Stimulated activated CD4-positive, alpha-beta T cell treated with anti-CD3 and anti-CD28 coated beads, Interleukin-1b, Interleukin-23, amount 100 ng/mL, for 24 hours (primary cell): ENCODE measurements at regions not wholly inside any gene's neighbourhood (a gene's known extent, or its start where the extent isn't known, plus 50 kb on each side); places are given as distances from the start of the nearest gene placed in this dataset.
"Not testable (repeated sequence)": the region's sequence is repeated elsewhere in the genome, so short reads cannot be mapped to it uniquely, and the experiment has no call there.

ENCODE experiments used
- DNase-seq, 4 experiments: peaks; one replicate each; pipeline ENCODE4 v3.0.0-alpha.2; 2020; ENCODE audit warnings: low read depth in 4 of 4, low spot score in 1 of 4

GRCh38 chr10:125252937-125253336, 92.6 kb upstream of the CTBP2 start:
- DNase-seq, result no peak

DNA sequence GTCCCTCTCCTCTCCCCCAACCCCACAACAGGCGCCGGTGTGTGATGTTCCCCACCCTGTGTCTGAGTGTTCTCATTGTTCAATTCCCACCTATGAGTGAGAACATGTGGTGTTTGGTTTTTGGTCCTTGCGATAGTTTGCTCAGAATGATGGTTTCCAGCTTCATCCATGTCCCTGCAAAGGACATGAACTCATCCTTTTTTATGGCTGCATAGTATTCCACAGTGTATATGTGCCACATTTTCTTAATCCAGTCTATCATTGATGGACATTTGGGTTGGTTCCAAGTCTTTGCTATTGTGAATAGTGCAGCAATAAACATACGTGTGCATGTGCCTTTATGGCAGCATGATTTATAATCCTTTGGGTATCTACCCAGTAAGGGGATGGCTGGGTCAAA, 90.5 kb upstream of the CTBP2 start:
- DNase-seq, result not testable (repeated sequence)

DNA sequence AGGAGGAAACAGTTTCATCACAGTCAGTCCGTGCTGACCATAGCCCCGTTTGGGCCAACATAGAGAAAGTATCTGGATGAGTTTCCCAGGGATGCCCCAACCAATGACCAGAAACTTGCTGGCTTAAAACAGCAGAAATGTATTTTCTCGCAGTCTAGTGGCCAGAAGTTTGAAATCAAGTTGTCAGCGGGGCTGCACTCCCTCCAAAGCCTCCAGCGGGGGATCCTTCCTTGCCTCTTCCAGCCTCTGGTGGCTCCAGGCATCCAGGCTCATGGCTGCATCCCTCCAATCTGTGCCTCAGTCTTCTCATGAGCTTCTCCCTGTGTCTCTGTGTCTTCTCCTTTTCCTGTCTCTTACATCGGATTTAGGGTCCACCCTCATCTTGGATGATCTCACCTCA, 89.6 kb upstream of the CTBP2 start:
- DNase-seq, result no peak

GRCh38 chr10:125248489-125248888, 88.1 kb upstream of the CTBP2 start:
- DNase-seq, result no peak

GRCh38 chr10:125247576-125247975, 87.2 kb upstream of the CTBP2 start:
- no peak for DNase-seq

GRCh38 chr10:125243532-125244253, 83.3 kb upstream of the CTBP2 start:
- DNase-seq, result no peak

- DNase-seq, result no peak
Observed at GRCh38 chr10:125238682-125239081, 78.3 kb upstream of the CTBP2 start.

- no peak for DNase-seq
Observed at GRCh38 chr10:125236091-125236490, 75.7 kb upstream of the CTBP2 start.

DNA sequence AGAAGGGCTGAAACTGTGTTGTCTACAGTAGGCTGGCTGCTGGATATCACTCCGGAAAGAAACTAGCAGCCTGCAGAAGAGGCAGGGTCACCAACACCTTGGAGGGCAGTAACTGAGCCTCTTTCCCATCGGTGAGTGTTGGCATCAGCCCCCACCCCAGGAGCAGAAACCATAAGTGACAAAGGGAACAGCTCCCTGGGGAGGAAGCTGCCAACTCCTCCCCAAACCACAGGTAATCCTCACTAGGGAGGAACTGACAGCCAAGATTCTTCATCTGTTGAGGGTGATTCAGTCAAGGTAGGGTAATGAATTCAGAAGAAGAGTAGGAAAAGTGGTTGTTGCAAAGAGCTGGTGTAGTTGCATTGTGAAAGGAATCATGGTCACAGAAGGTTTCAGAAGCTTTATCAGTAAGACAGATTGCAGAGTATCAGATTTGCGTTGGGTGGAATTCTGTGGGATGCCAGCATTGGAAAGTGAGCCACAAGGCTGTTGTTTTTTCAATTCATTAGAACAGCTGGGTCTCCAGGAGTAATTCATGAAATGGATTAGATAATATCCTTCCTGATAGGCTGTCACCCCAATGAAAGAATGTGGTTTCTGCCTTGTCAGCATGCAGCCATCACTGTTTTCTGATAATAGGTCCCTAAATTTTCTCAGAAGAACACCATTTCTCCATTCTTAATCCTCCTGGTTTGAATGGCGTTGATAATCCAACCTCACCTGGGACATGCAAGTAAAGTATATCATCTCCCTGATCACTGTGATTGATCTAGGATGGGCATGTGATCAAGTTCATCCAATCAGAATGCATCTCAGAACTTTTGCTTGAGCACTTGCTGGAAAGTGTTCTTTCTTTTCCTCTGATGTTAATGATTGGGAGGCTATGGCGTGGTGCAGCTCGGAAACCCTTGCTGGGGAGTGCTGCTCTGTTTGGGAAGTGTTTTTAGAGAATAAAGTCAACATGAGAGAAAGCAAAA, 75.0 kb upstream of the CTBP2 start:
- no peak for DNase-seq

DNA sequence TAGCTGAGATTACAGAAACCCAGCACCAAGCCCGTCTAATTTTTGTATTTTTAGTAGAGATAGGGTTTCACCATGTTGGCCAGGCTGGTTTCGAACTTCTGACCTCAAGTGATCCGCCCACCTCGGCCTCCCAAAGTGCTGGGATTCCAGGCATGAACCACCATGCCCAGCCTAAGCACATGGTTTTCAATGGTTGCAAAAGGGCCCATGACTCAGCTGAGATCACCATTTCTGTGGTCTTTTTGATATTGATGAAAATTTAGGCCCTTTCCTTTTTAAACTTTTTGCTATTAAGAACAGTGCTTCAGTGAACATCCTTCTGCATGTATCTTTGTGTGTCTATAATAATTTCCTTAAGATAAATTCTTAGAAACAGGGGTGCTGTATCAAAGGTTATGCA, 74.2 kb upstream of the CTBP2 start:
- not testable (repeated sequence) for DNase-seq

DNA sequence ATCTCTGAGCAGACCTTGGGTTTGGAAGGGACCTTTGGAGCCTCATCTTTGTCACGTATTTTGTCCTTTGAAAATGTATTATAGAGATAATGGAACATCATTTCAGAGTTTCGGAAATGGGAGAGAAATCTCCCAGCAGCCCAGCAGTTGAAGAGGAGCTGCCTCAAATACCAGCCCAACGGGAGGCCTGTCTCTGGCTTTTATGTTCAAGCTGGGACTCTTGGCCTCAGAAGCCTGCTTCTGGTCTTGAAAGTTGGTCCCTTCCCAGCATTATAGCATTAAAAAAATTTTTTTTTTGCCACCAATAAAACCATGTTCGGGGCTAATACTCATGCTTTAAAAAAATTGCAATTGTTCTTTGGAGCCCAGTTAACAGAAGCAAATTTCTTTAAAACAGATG, 73.4 kb upstream of the CTBP2 start:
- DNase-seq, result no peak

- no peak for DNase-seq
Observed at GRCh38 chr10:125232841-125233240, 72.5 kb upstream of the CTBP2 start.

GRCh38 chr10:125231813-125232475, 71.6 kb upstream of the CTBP2 start:
- DNase-seq, result no peak

- DNase-seq, result no peak
Observed at GRCh38 chr10:125231116-125231812, 70.9 kb upstream of the CTBP2 start.

DNA sequence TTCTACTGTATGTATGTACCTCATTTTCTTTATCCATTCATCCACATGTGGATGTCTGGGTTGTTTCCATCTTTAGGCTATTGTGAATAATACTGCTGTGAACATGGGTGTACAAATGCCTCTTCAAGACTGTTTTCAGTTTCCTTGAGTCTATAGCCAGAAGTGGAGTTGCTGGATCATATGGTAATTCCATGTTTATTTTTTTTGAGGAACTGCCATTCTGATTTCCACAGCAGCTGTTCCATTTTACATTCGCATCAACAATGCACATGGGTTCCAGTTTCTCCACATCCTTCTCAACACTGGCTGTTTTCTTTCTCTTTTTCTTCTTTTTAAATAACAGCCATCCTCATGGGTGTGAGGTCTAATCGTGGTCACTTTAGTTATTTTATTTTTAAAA, 69.9 kb upstream of the CTBP2 start:
- DNase-seq, result no peak

GRCh38 chr10:125228245-125228940, 68.0 kb upstream of the CTBP2 start:
- DNase-seq, result not testable (repeated sequence)

DNA sequence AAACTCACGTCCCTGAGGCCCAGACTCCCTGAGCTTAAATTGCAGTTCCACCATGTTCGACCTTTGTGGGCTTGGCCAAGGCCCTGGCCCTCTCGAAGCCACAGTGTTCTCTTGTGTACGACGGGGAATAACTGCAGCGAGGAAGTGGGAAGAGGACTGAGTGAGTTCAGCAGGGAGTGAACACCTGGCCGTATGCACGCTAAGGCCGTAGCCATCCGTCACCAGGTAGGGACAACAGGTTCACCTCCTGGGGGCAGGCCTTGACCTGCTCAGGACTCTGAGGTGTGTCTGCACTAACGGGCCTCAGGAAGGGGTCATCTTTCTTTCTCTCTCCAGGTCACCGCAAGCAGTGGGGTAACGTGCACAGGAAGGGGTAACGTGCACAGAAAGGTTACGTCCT, 67.2 kb upstream of the CTBP2 start:
- DNase-seq, result no peak

- DNase-seq, result no peak
Observed at GRCh38 chr10:125226823-125227222, 66.5 kb upstream of the CTBP2 start.

GRCh38 chr10:125226005-125226404, 65.6 kb upstream of the CTBP2 start:
- DNase-seq, result no peak

DNA sequence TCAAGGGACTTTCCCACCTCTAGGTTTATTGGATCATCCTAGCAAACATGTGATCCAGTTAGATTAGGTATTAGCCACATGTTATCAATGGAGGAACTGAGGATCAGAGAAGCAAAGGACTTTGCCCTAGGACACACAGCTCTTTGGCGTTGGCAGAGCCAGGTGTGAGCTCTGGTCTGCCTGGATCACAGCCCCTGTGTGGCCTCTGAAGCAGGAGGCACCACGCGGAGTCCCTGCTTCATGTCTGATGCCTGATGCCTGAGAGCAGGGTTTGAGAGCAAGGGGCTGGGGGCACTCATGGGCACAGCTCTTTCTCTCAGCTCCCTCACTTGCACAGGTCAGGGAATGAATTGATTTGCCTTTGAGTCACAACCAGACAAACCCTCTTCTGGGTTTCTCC, 64.7 kb upstream of the CTBP2 start:
- no peak for DNase-seq
